SK-N-MC (cell line): ENCODE measurements at regions not wholly inside any gene's neighbourhood (a gene's known extent, or its start where the extent isn't known, plus 50 kb on each side); places are given as distances from the start of the nearest gene placed in this dataset.

Experiments used
- EZH2 ChIP-seq: fragments of 200-600 bp; sonication (generic); IDR thresholded peaks from one replicate; pipeline ENCODE4 v1.6.1; 2017; ENCODE audit warnings: antibody characterized with exemption
- FOXP2 ChIP-seq: optimal IDR thresholded peaks from 2 replicates; pipeline ENCODE3; 2011; ENCODE audit warnings: mild to moderate bottlenecking, moderate library complexity; ENCODE audit not compliant: insufficient read depth; ENCODE audit errors: extremely low read length, control extremely low read depth
- POLR2AphosphoS5 ChIP-seq: IDR thresholded peaks from 2 replicates; pipeline ENCODE4 v1.6.1; 2012; ENCODE audit warnings: mild to moderate bottlenecking, low read depth, low read length, borderline replicate concordance

GRCh38 chr4:124486423-124486822, 226.1 kb downstream of the ANKRD50 start:
- TF ChIP-seq FOXP2 = no peak
- TF ChIP-seq EZH2 = no peak
- TF ChIP-seq POLR2AphosphoS5 = no peak
